Keratinocyte (primary cell): ENCODE measurements at regions not wholly inside any gene's neighbourhood (a gene's known extent, or its start where the extent isn't known, plus 50 kb on each side); places are given as distances from the start of the nearest gene placed in this dataset.

Experiments used
- DNase-seq: peaks from one replicate; pipeline ENCODE4 v3.0.0-alpha.2; 2011; ENCODE audit warnings: low read depth, missing footprints, low spot score
- FAIRE-seq: peaks from 2 replicates; lab custom pipeline; 2011; peaks lifted over from hg19 to GRCh38; lab: Jason Lieb, UNC
- H2AFZ ChIP-seq: 2 replicates; pipeline ENCODE4 v1.6.0; 2012; ENCODE audit warnings: low read length, control low read depth, inconsistent platforms; ENCODE audit not compliant: control insufficient read depth
- H3K27ac ChIP-seq: 2 replicates; pipeline ENCODE4 v1.5.1; 2011; ENCODE audit warnings: low read length; ENCODE audit not compliant: control insufficient read depth, insufficient read depth
- H3K27me3 ChIP-seq: 3 replicates; pipeline ENCODE4 v1.6.0; 2011; ENCODE audit warnings: low read length; ENCODE audit not compliant: control insufficient read depth, insufficient read depth; ENCODE audit errors: extremely low read depth
- H3K36me3 ChIP-seq, 2 experiments: 2 replicates in 1 of 2; 3 replicates in 1 of 2; pipeline ENCODE4 v1.5.1; 2011; ENCODE audit warnings: low read length in 2 of 2, mild to moderate bottlenecking in 1 of 2; ENCODE audit not compliant: control insufficient read depth in 2 of 2, insufficient read depth in 2 of 2; ENCODE audit errors: extremely low read depth in 1 of 2
- H3K4me1 ChIP-seq: 3 replicates; pipeline ENCODE4 v1.5.1; 2011; ENCODE audit warnings: low read length; ENCODE audit not compliant: control insufficient read depth, insufficient read depth; ENCODE audit errors: extremely low read depth
- H3K4me2 ChIP-seq: 3 replicates; pipeline ENCODE4 v1.6.0; 2011; ENCODE audit warnings: low read depth, low read length; ENCODE audit not compliant: control insufficient read depth, insufficient read depth; ENCODE audit errors: extremely low read depth
- H3K4me3 ChIP-seq, 3 experiments: fragments of 200-600 bp in 1 of 3; sonication (generic) in 1 of 3; 2 replicates in 2 of 3; 3 replicates in 1 of 3; pipeline ENCODE4 v1.5.1; 2011 to 2016; ENCODE audit warnings: low read length in 3 of 3, mild to moderate bottlenecking in 3 of 3, control low read depth in 2 of 3, inconsistent platforms in 1 of 3, low read depth in 1 of 3, mixed read lengths in 1 of 3, mixed run types in 1 of 3, moderate library complexity in 1 of 3; ENCODE audit not compliant: control insufficient read depth in 2 of 3, insufficient read depth in 2 of 3; ENCODE audit errors: extremely low read depth in 1 of 3
- H3K79me2 ChIP-seq: 2 replicates; pipeline ENCODE4 v1.6.0; 2012; ENCODE audit warnings: low read length; ENCODE audit not compliant: control insufficient read depth, insufficient read depth
- H3K9ac ChIP-seq: 3 replicates; pipeline ENCODE4 v1.6.0; 2011; ENCODE audit warnings: low read length; ENCODE audit not compliant: control insufficient read depth, insufficient read depth; ENCODE audit errors: extremely low read depth
- H3K9me1 ChIP-seq: 3 replicates; pipeline ENCODE4 v1.6.0; 2011; ENCODE audit warnings: low read length; ENCODE audit not compliant: control insufficient read depth, insufficient read depth; ENCODE audit errors: extremely low read depth
- H3K9me3 ChIP-seq: 2 replicates; pipeline ENCODE4 v1.5.1; 2012; ENCODE audit warnings: low read depth, low read length; ENCODE audit not compliant: control insufficient read depth
- H4K20me1 ChIP-seq: 3 replicates; pipeline ENCODE4 v1.6.0; 2011; ENCODE audit warnings: low read length; ENCODE audit not compliant: control insufficient read depth, insufficient read depth; ENCODE audit errors: extremely low read depth
- EZH2 ChIP-seq: IDR thresholded peaks from one replicate; pipeline ENCODE4 v1.6.1; 2012; ENCODE audit warnings: inconsistent platforms, mild to moderate bottlenecking, low read length, moderate library complexity
- dilution Hi-C: fragments of 300-500 bp; cut with MboI; formaldehyde crosslinking; loops from one replicate; pipeline ENCODE4 v1.7.0; 2020; ENCODE audit warnings: low sequenced_read_pairs; ENCODE audit not compliant: extremely low pct_ligation_motif_present
- TF ChIP-seq, protein P1 (sequence below), 3 experiments: IDR thresholded peaks in 1 of 3; conservative IDR thresholded peaks in 1 of 3; optimal IDR thresholded peaks in 1 of 3; 2 replicates in 2 of 3; 3 replicates in 1 of 3; pipeline versions ENCODE3 to v1.5.1; 2011; ENCODE audit warnings: low read length in 3 of 3, mild to moderate bottlenecking in 3 of 3, moderate library complexity in 2 of 3, control low read depth in 1 of 3, inconsistent platforms in 1 of 3; ENCODE audit not compliant: insufficient read depth in 2 of 3; ENCODE audit errors: extremely low read depth in 1 of 3

- FAIRE-seq = no peak
- dilution Hi-C loops = no loop called here
Observed at GRCh38 chr1:201761871-201762270, 67.1 kb upstream of the IPO9 start.

GRCh38 chr1:201762381-201762780, 66.6 kb upstream of the IPO9 start:
- Histone ChIP-seq H3K9me3 (no peaks in the 10 kb centered on the region), H4K20me1 (no peaks in the 10 kb centered on the region), H3K36me3 (peaks cover 4 to 15% of the 10 kb centered on the region in 2 experiments), H3K27ac (no peak overlapping the region), H3K9ac (no peak overlapping the region), H3K79me2 (peaks cover 74% of the 10 kb centered on the region), H3K4me1 (peaks cover 36% of the 10 kb centered on the region), H3K9me1 (no peaks in the 10 kb centered on the region), H3K4me3 (no peak overlapping the region), H2AFZ (no peak overlapping the region), H3K27me3 (no peaks in the 10 kb centered on the region), H3K4me2 (peak overlapping the region; percentile 22)
- TF ChIP-seq, protein P1, sequence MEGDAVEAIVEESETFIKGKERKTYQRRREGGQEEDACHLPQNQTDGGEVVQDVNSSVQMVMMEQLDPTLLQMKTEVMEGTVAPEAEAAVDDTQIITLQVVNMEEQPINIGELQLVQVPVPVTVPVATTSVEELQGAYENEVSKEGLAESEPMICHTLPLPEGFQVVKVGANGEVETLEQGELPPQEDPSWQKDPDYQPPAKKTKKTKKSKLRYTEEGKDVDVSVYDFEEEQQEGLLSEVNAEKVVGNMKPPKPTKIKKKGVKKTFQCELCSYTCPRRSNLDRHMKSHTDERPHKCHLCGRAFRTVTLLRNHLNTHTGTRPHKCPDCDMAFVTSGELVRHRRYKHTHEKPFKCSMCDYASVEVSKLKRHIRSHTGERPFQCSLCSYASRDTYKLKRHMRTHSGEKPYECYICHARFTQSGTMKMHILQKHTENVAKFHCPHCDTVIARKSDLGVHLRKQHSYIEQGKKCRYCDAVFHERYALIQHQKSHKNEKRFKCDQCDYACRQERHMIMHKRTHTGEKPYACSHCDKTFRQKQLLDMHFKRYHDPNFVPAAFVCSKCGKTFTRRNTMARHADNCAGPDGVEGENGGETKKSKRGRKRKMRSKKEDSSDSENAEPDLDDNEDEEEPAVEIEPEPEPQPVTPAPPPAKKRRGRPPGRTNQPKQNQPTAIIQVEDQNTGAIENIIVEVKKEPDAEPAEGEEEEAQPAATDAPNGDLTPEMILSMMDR (optimal IDR thresholded peaks at IDR 0.05 in 1 of 3, IDR thresholded peaks at IDR 0.05 in 1 of 3, conservative IDR thresholded peaks at IDR 0.05 in 1 of 3; ENCODE audit: extremely low read depth in 1 of 3, insufficient read depth in 2 of 3, low read length in 3 of 3) = no peak
- no peak for TF ChIP-seq EZH2
- no peak for FAIRE-seq
- dilution Hi-C loops = no loop called here
- DNase-seq = no peak

More at GRCh38 chr1:201761871-201762270, 67.1 kb upstream of the IPO9 start:
- Histone ChIP-seq H3K79me2 (peaks cover 79% of the 10 kb centered on the region), H3K9ac (no peak overlapping the region), H3K9me1 (no peaks in the 10 kb centered on the region), H3K4me2 (peak overlapping the region; percentile 22), H3K27me3 (no peaks in the 10 kb centered on the region), H3K27ac (no peak overlapping the region), H3K4me1 (peaks cover 41% of the 10 kb centered on the region), H4K20me1 (no peaks in the 10 kb centered on the region), H3K36me3 (peaks cover 4 to 15% of the 10 kb centered on the region in 2 experiments), H3K9me3 (no peaks in the 10 kb centered on the region), H2AFZ (no peak overlapping the region), H3K4me3 (no peak overlapping the region)
- TF ChIP-seq, protein P1 (optimal IDR thresholded peaks at IDR 0.05 in 1 of 3, IDR thresholded peaks at IDR 0.05 in 1 of 3, conservative IDR thresholded peaks at IDR 0.05 in 1 of 3; ENCODE audit: extremely low read depth in 1 of 3, insufficient read depth in 2 of 3, low read length in 3 of 3) = no peak
- TF ChIP-seq EZH2 = no peak
- no peak for DNase-seq
